Endothelial cell of umbilical vein (primary cell): ENCODE measurements at regions not wholly inside any gene's neighbourhood (a gene's known extent, or its start where the extent isn't known, plus 50 kb on each side); places are given as distances from the start of the nearest gene placed in this dataset.

Source experiments
- BruUV-seq: library from RNA; stranded (reverse); fragments of 400-500 nt; replicated peaks from 2 replicates; lab custom pipeline; 2021; lab: Mats Ljungman, UMichigan
- CTCF ChIA-PET: fragments of 300-600, 350-600 bp; sonication (Branson Sonifier 250); formaldehyde crosslinking; loops from one replicate; lab custom pipeline; 2021; ENCODE audit warnings: antibody characterized with exemption, inconsistent platforms; lab: Charles Lee
- POLR2A ChIA-PET: fragments of 300-600, 350-600 bp; sonication (Branson Sonifier 250); formaldehyde crosslinking; loops from one replicate; lab custom pipeline; 2021; ENCODE audit warnings: antibody characterized with exemption, inconsistent platforms; lab: Charles Lee
- DNase-seq: peaks from one replicate; pipeline ENCODE4 v3.0.0-alpha.2; 2011; ENCODE audit warnings: low read depth, low spot score
- FAIRE-seq: peaks from 2 replicates; lab custom pipeline; 2011; peaks lifted over from hg19 to GRCh38; lab: Jason Lieb, UNC
- H2AFZ ChIP-seq: 2 replicates; pipeline ENCODE4 v1.6.0; 2012; ENCODE audit warnings: low read depth, low read length, control low read depth, inconsistent platforms
- H3K27ac ChIP-seq: 2 replicates; pipeline ENCODE4 v1.5.1; 2011; ENCODE audit warnings: low read depth, mild to moderate bottlenecking, control low read depth, low read length, moderate library complexity; ENCODE audit not compliant: insufficient read depth
- H3K27me3 ChIP-seq, 2 experiments: 2 replicates each; pipeline versions ENCODE4 v1.6.0 to v1.6.1; 2011; ENCODE audit warnings: low read length in 2 of 2, mixed read lengths in 1 of 2; ENCODE audit not compliant: control insufficient read depth in 2 of 2, insufficient read depth in 2 of 2
- H3K36me3 ChIP-seq, 2 experiments: 2 replicates in 1 of 2; 3 replicates in 1 of 2; pipeline ENCODE4 v1.5.1; 2011; ENCODE audit warnings: low read length in 2 of 2, mild to moderate bottlenecking in 1 of 2, moderate library complexity in 1 of 2; ENCODE audit not compliant: control insufficient read depth in 2 of 2, insufficient read depth in 2 of 2; ENCODE audit errors: extremely low read depth in 1 of 2
- H3K4me1 ChIP-seq: 3 replicates; pipeline ENCODE4 v1.5.1; 2011; ENCODE audit warnings: mild to moderate bottlenecking, low read length; ENCODE audit not compliant: control insufficient read depth, insufficient read depth; ENCODE audit errors: extremely low read depth
- H3K4me2 ChIP-seq: 2 replicates; pipeline ENCODE4 v1.6.1; 2011; ENCODE audit warnings: low read length, control low read depth, mixed read lengths; ENCODE audit not compliant: insufficient read depth
- H3K4me3 ChIP-seq, 3 experiments: fragments of 200-600 bp in 1 of 3; sonication (generic), shearing (Covaris generic) in 1 of 3; replicated peaks in 1 of 3; 2 replicates each; pipeline ENCODE4 v1.5.1; 2011 to 2016; ENCODE audit warnings: control low read depth in 3 of 3, low read length in 3 of 3, mild to moderate bottlenecking in 2 of 3, inconsistent platforms in 1 of 3, low read depth in 1 of 3, moderate library complexity in 1 of 3; ENCODE audit not compliant: insufficient read depth in 1 of 3
- H3K79me2 ChIP-seq: 2 replicates; pipeline ENCODE4 v1.6.0; 2012; ENCODE audit warnings: low read length, inconsistent platforms; ENCODE audit not compliant: control insufficient read depth, insufficient read depth
- H3K9ac ChIP-seq: replicated peaks from 2 replicates; pipeline ENCODE3; 2011; ENCODE audit warnings: low read length, control low read depth; ENCODE audit not compliant: insufficient read depth; ENCODE audit errors: extremely low read depth
- H3K9me1 ChIP-seq: replicated peaks from 3 replicates; pipeline ENCODE4 v1.6.0; 2011; ENCODE audit warnings: mild to moderate bottlenecking, low read length; ENCODE audit not compliant: control insufficient read depth, insufficient read depth; ENCODE audit errors: extremely low read depth
- H3K9me3 ChIP-seq: replicated peaks from 2 replicates; pipeline ENCODE4 v1.5.1; 2012; ENCODE audit warnings: low read length, inconsistent platforms; ENCODE audit not compliant: control insufficient read depth, insufficient read depth
- H4K20me1 ChIP-seq: replicated peaks from 2 replicates; pipeline ENCODE3; 2011; ENCODE audit warnings: mild to moderate bottlenecking, low read length; ENCODE audit not compliant: control insufficient read depth, insufficient read depth; ENCODE audit errors: extremely low read depth
- EZH2 ChIP-seq: IDR thresholded peaks from 2 replicates; pipeline ENCODE4 v1.6.1; 2012; ENCODE audit warnings: borderline replicate concordance, low read depth, mild to moderate bottlenecking, moderate library complexity, low read length, inconsistent platforms; ENCODE audit not compliant: severe bottlenecking
- FOS ChIP-seq: IDR thresholded peaks from 2 replicates; pipeline ENCODE4 v1.6.1; 2011; ENCODE audit warnings: mild to moderate bottlenecking, low read length, moderate library complexity, borderline replicate concordance; ENCODE audit not compliant: insufficient read depth
- GATA2 ChIP-seq: IDR thresholded peaks from 2 replicates; pipeline ENCODE4 v1.7.0; 2011; ENCODE audit warnings: low read depth, mild to moderate bottlenecking, moderate library complexity, mixed read lengths, low read length; ENCODE audit not compliant: insufficient read length, insufficient read depth
- JUN ChIP-seq: IDR thresholded peaks from 2 replicates; pipeline ENCODE4 v1.6.1; 2011; ENCODE audit warnings: borderline replicate concordance, low read depth; ENCODE audit not compliant: insufficient read length, insufficient read depth
- MYC ChIP-seq: IDR thresholded peaks from one replicate; pipeline ENCODE4 v1.6.1; 2011; ENCODE audit warnings: mild to moderate bottlenecking, low read depth, low read length
- POLR2A ChIP-seq: IDR thresholded peaks from 2 replicates; pipeline ENCODE4 v1.6.1; 2012; ENCODE audit warnings: low read depth, mild to moderate bottlenecking, control low read depth, low read length
- dilution Hi-C: fragments of 300-500 bp; cut with MboI; formaldehyde crosslinking; loops from one replicate; pipeline ENCODE4 v1.15.0; 2019; ENCODE audit warnings: low sequenced_read_pairs; ENCODE audit not compliant: extremely low pct_ligation_motif_present
- intact Hi-C: fragments of 100-400 bp; cut with micrococcal nuclease; formaldehyde crosslinking; loops from one replicate; pipeline ENCODE4 v1.10.0; 2022
- TF ChIP-seq, protein P1 (sequence below): IDR thresholded peaks from 2 replicates; pipeline ENCODE4 v1.6.1; 2011; ENCODE audit not compliant: insufficient read depth, insufficient read length

- Histone ChIP-seq H4K20me1 (no peaks in the 10 kb centered on the region), H3K4me1 (no peaks in the 10 kb centered on the region), H3K27me3 (no peaks in the 10 kb centered on the region), H3K79me2 (no peaks in the 10 kb centered on the region), H3K27ac (no peak overlapping the region), H3K4me2 (no peak overlapping the region), H3K9me1 (no peaks in the 10 kb centered on the region), H3K36me3 (no peaks in the 10 kb centered on the region), H3K4me3 (no peak overlapping the region), H3K9ac (no peak overlapping the region), H3K9me3 (no peaks in the 10 kb centered on the region), H2AFZ (no peak overlapping the region)
- dilution Hi-C loops (no loop called here), intact Hi-C loops (no loop called here)
- DNase-seq (no peak), FAIRE-seq (no peak)
- no TSS peak for BruUV-seq
- ChIA-PET POLR2A (no interaction called here), CTCF (no interaction called here)
- TF ChIP-seq JUN (no peak), MYC (no peak)
- TF ChIP-seq, protein P1, sequence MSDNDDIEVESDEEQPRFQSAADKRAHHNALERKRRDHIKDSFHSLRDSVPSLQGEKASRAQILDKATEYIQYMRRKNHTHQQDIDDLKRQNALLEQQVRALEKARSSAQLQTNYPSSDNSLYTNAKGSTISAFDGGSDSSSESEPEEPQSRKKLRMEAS = no peak
Observed at GRCh38 chr13:61113140-61113658, 302.4 kb downstream of the PCDH20 start.

GRCh38 chr13:61111529-61111928, 304.1 kb downstream of the PCDH20 start:
- no peak overlapping the region for H3K9ac ChIP-seq
- DNase-seq = no peak
- H3K4me1 ChIP-seq = no peaks in the 10 kb centered on the region
- POLR2A ChIA-PET = no interaction called here
- no peaks in the 10 kb centered on the region for H3K36me3 ChIP-seq
- BruUV-seq = no TSS peak
- dilution Hi-C loops (no loop called here), intact Hi-C loops (no loop called here)
- H3K4me3 ChIP-seq = no peak overlapping the region
- no peaks in the 10 kb centered on the region for H3K9me3 ChIP-seq
- H3K4me2 ChIP-seq = no peak overlapping the region
- H3K27ac ChIP-seq = no peak overlapping the region
- H2AFZ ChIP-seq = no peak overlapping the region
- H4K20me1 ChIP-seq = no peaks in the 10 kb centered on the region
- H3K79me2 ChIP-seq = no peaks in the 10 kb centered on the region
- FAIRE-seq = no peak
- CTCF ChIA-PET = no interaction called here
- no peaks in the 10 kb centered on the region for H3K9me1 ChIP-seq
- TF ChIP-seq GATA2 (no peak), MYC (no peak), POLR2A (no peak), FOS (no peak), EZH2 (no peak), JUN (no peak)
- TF ChIP-seq, protein P1 = no peak
- no peaks in the 10 kb centered on the region for H3K27me3 ChIP-seq
